HG03045 (cell line): ENCODE measurements at regions not wholly inside any gene's neighbourhood (a gene's known extent, or its start where the extent isn't known, plus 50 kb on each side); places are given as distances from the start of the nearest gene placed in this dataset.
"Not testable (repeated sequence)": the region's sequence is repeated elsewhere in the genome, so short reads cannot be mapped to it uniquely, and the experiment has no call there.

Experiments used
- ATAC-seq: cut with Tn5 transposase; IDR thresholded peaks from one replicate; pipeline ENCODE4 v1.9.1; 2021; ENCODE audit warnings: mild to moderate bottlenecking, moderate library complexity; ENCODE audit not compliant: unreplicated experiment

GRCh38 chr21:35297665-35298064, 248.6 kb upstream of the RUNX1 start:
- ATAC-seq, result no peak

GRCh38 chr21:35294231-35294898, 245.3 kb upstream of the RUNX1 start:
- ATAC-seq, result no peak

GRCh38 chr21:35291973-35292627, 243.0 kb upstream of the RUNX1 start:
- ATAC-seq, result no peak

DNA sequence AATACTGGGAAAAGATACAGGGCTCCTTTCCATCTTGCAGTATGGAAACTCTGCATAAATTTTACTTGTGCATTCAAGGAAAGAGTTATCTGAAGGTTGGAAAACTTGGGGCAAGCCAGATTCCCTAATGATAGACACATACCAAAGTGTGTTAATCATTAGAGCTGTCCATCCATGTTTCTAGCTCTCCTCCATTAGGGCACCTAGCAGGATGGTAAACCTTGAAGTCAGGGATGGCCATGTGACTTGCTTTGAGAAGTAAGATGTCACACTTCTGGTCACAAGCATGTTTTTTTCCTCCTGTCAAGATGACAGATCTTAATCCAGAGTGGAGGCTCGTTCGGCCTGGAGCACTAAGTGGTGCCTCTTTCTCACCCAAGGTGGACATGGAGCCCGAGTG, 241.9 kb upstream of the RUNX1 start:
- no peak for ATAC-seq

GRCh38 chr21:35288238-35288637, 239.1 kb upstream of the RUNX1 start:
- no peak for ATAC-seq

- no peak for ATAC-seq
These were observed 235.1 kb upstream of the RUNX1 start for GRCh38 chr21:35284199-35284598.

- ATAC-seq, result no peak
These were observed 233.8 kb upstream of the RUNX1 start for GRCh38 chr21:35282944-35283343.

DNA sequence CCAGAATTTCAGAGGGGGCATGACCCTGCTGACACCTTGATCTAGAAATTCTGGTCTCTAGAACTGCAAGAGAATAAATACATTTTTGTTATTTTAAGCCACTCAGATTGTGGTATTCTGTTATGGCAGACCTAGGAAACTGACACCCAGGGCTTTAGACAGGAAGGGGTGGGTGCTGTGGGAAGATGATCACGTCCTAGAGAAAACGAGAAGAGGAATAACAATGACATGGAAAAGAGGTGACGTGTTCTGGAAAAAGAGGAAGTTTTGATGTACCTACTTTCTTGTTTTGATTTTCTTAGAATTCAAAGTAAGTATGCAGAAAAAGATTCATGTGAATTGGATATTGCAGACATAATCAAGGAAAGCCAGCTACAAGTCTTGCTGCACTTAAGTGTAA, 232.9 kb upstream of the RUNX1 start:
- ATAC-seq, result no peak

GRCh38 chr21:35280231-35280630, 231.1 kb upstream of the RUNX1 start:
- no peak for ATAC-seq

DNA sequence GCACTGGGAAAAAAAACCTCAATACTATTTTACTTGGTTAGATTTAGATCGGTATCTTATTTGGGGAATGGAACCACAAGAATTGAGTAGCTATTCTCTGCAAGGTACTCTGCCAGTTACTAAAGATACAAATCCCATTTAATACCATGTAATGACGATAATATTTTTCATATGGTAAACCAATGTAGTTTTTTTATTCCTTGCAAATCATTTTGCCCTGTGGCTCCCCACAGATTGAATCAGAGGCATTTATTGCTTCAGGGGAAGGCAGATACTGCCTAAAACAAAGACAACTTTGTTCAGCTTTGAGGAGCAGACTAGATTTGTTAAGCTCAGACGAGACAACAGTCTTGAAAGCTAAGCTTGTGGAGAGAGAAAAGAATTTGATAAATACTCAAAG, 226.7 kb upstream of the RUNX1 start:
- ATAC-seq, result no peak

DNA sequence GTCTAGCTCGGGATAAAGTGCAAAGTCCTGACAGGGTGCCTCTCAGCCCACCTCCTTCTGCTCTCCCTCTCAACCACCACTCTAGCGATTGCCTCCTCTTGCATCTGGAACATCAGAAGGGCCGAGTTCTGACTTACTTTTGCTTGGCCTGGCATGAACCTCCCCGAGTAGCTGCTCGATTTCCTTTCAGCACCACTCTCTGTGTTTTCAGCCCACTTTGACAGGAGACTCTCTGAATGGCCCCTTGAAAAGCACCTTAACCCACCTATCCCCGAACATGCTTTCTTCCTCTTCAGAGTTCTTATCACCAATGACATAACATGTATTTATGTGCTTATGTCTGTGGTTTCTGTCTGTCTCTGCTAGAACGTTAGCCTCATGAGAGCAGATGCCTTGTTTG, 225.8 kb upstream of the RUNX1 start:
- no peak for ATAC-seq

GRCh38 chr21:35274090-35274489, 225.0 kb upstream of the RUNX1 start:
- no peak for ATAC-seq

- ATAC-seq, result no peak
These were observed 224.2 kb upstream of the RUNX1 start for GRCh38 chr21:35273333-35273732.

DNA sequence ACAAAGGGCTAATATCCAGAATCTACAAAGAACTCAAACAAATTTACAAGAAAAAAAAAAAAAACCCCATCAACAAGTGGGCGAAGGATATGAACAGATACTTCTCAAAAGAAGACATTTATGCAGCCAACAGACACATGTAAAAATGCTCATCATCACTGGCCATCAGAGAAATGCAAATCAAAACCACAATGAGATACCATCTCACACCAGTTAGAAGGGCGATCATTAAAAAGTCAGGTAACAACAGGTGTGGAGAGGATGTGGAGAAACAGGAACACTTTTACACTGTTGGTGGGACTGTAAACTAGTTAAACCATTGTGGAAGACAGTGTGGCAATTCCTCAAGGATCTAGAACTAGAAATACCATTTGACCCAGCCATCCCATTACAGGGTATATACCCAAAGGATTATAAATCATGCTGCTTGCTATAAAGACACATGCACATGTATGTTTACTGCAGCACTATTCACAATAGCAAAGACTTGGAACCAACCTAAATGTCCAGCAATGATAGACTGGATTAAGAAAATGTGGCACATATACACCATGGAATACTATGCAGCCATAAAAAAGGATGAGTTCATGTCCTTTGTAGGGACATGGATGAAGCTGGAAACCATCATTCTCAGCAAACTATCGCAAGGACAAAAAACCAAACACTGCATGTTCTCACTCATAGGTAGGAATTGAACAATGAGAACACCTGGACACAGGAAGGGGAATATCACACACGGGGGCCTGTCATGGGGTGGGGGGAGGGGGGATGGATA, 222.4 kb upstream of the RUNX1 start:
- ATAC-seq, result not testable (repeated sequence)

DNA sequence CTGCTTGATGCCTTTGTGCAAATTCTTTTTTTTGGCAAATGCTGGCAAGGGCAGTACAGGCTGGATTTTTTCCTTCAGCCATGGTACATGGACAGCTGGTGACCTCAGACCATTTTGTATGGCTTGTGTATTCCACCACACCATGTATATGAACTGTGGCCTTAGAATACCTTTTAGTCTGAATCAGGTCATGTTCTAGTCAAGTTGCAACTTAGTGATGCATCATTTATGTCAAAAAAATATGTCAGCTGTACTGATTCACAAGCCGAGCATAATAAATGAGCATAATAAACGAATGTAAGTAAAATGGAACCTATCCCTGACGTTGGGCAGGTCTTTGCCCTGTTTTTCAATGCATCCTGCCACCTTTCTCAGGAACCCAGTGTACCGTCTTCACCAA, 219.7 kb upstream of the RUNX1 start:
- no peak for ATAC-seq

- ATAC-seq, result no peak
These were observed 219.2 kb upstream of the RUNX1 start for GRCh38 chr21:35268261-35268660.

DNA sequence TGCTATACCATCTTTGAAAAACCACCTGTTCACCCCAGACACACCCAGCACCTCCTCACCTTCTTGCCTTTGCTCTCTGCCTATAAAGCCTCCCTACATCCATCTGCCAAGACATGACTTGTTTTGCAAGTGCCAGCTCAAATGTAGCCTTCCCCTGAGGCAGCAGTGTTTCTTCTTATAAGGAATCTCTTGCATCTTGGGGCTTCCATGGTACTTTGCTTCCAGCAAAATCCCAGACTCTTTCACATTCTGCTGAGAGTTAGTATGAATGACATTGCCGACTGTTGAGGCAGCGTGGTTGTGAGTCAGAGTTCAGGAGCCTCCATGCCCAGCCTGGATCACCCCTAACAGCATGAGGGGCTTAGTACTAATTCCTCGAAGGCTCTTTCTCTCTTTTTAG, 217.4 kb upstream of the RUNX1 start:
- ATAC-seq, result no peak

DNA sequence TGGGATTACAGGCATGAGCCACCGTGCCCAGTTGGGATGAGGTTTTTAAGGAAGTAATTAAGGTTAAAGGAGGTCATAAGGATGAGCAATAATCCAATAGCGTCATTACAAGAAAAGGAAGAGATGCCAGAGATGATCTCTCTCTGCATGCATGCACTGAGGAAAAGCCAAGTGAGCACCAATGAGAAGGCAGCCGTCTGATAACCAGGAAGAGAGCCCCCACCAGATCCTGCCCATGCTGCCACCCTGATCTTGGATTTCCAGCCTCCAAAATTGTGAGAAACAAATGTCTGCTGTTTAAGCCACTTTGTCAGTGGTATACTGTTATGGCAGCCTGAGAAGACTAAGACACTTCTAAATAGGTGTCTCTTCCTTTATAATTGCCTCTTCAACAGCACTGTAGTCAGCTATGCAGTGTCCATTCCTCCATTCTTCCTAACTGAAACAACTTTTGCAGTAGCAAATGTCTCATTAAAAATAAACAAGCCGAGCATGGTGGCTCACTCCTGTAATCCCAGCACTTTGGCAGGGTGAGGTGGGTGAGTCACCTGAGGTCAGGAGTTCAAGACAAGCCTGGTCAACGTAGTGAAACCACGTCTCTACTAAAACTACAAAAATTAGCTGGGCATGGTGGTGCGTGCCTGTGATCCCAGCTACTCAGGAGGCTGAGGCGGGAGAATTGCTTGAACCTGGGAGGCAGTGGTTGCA, 216.2 kb upstream of the RUNX1 start:
- no peak for ATAC-seq

DNA sequence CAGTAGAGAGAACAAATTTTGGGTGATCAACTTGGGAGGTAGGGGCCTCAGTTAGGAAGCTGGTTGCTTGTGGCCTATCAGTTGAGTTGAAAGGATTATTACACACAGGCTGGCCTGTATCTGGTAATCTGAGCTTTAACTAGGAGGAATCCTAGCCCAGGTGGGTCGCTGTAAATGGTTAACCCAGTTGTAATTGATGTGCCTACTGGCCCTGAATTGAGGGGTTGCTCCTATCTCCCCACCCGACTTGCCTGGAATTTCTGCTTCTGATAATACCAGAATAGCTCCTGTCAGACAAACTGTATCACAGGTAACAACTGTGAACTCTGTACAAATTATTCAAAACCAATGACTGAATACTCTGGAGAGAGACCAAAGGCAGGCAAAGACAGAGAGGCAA, 210.4 kb upstream of the RUNX1 start:
- no peak for ATAC-seq

- ATAC-seq, result no peak
These were observed 209.4 kb upstream of the RUNX1 start for GRCh38 chr21:35258521-35258920.

DNA sequence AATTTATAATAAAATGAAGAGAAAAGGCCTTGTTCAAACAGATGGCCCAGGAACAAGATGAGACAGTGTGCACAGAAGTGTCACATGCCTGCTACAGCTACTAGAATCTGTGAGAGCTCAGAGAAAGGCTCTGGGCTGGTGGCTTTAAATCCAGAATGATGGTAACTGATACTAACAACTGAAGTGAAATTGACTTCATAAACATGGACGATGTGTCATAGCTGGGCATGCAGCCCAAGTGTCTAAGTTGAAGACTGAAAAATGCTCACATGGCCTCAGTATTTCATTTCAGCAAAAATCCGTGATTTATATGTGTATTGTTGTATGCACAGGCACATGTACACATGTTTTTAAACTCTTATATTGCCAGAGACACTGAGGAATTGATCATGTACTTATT, 208.3 kb upstream of the RUNX1 start:
- ATAC-seq, result no peak
